ENCODE measurements at regions not wholly inside any gene's neighbourhood (a gene's known extent, or its start where the extent isn't known, plus 50 kb on each side); places are given as distances from the start of the nearest gene placed in this dataset.

- H3K27me3 ChIP-seq: no peaks in the 10 kb centered on the region
- intact Hi-C loops (cut with DNase I): no loop called here
- H3K27ac ChIP-seq: no peak overlapping the region
- no peak overlapping the region for H3K4me3 ChIP-seq
- WGBS, 2 donors: 60 to 65% methylated on average over 2 of the region's 2 CpGs
- no peaks in the 10 kb centered on the region for H3K36me3 ChIP-seq
- no peaks in the 10 kb centered on the region for H3K9me3 ChIP-seq
- TF ChIP-seq POLR2A (IDR thresholded peaks at IDR 0.05) (no peak), CTCF (IDR thresholded peaks at IDR 0.05) (no peak)
- no peaks in the 10 kb centered on the region for H3K4me1 ChIP-seq
- DNase-seq: no peak
Observed at GRCh38 chr1:102757363-102757762, 351.0 kb downstream of the COL11A1 start.

- TF ChIP-seq CTCF (IDR thresholded peaks at IDR 0.05): no peak
- no peak for TF ChIP-seq POLR2A (IDR thresholded peaks at IDR 0.05)
- no peak for DNase-seq
- no peak overlapping the region for H3K4me3 ChIP-seq
- H3K36me3 ChIP-seq: no peaks in the 10 kb centered on the region
- H3K27ac ChIP-seq: no peak overlapping the region
- H3K27me3 ChIP-seq: no peaks in the 10 kb centered on the region
- H3K4me1 ChIP-seq: no peaks in the 10 kb centered on the region
- no peaks in the 10 kb centered on the region for H3K9me3 ChIP-seq
- intact Hi-C loops (cut with DNase I): no loop called here
- WGBS, 2 donors: 32 to 38% methylated on average over 2 of the region's 2 CpGs
Observed at GRCh38 chr1:102751111-102751510, 357.2 kb downstream of the COL11A1 start.

DNA sequence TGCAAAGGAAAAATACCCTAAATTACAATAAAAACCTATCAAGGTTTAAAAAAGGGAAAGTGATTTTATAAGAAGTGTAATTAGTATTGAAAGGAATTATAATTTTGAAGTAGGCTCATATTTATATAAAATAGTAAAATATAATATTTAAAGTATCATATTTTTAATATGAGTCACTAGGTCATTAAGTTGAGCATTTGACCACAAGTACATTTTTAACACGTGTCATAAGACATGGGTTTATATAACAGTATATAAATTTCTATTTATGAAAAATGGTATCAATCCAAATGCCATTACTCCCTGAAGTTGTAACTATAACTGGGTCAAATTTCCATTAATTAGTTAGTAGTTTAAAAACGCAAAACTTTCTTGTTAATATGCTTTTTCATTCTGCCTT, 365.9 kb downstream of the COL11A1 start:
- Histone ChIP-seq H3K27ac (no peak overlapping the region), H3K9me3 (peaks cover 0 to 4% (median 0%) of the 10 kb centered on the region in 3 donors), H3K27me3 (no peaks in the 10 kb centered on the region), H3K36me3 (no peaks in the 10 kb centered on the region), H3K4me3 (no peak overlapping the region), H3K4me1 (no peaks in the 10 kb centered on the region)
- TF ChIP-seq POLR2A (IDR thresholded peaks at IDR 0.05) (no peak), CTCF (IDR thresholded peaks at IDR 0.05) (no peak)
- DNase-seq: no peak
- 47 to 68% methylated on average over 2 of the region's 2 CpGs for WGBS, 2 donors
- intact Hi-C loops (cut with DNase I): no loop called here

GRCh38 chr1:102733491-102734236, 374.7 kb downstream of the COL11A1 start:
- H3K9me3 ChIP-seq: no peaks in the 10 kb centered on the region
- no peaks in the 10 kb centered on the region for H3K36me3 ChIP-seq
- intact Hi-C loops (cut with DNase I): no loop called here
- TF ChIP-seq POLR2A (IDR thresholded peaks at IDR 0.05): no peak
- TF ChIP-seq CTCF (IDR thresholded peaks at IDR 0.05): no peak
- H3K4me1 ChIP-seq: no peaks in the 10 kb centered on the region
- 80 to 84% methylated on average over 3 of the region's 3 CpGs for WGBS, 2 donors
- H3K27ac ChIP-seq: no peak overlapping the region
- no peaks in the 10 kb centered on the region for H3K27me3 ChIP-seq
- DNase-seq: no peak
- no peak overlapping the region for H3K4me3 ChIP-seq

DNA sequence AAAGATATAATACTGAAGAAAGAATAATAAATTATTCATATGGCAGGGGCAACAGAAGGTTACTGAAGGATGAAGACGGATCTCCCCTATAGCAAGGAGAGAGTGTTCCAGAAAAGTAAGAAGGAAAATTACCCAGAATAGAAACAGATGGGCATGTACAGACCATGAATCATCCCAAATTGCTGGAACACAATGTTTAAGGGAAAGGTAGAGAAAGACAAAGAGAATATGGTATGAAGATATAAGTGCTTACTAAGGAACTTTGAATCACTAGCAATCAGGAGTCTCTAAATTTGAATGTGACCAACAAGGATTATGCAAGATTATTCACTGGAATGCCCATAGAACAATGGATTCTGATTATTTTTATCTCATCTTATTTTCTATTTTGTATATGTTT, 375.4 kb downstream of the COL11A1 start:
- TF ChIP-seq POLR2A (IDR thresholded peaks at IDR 0.05): no peak
- TF ChIP-seq CTCF (IDR thresholded peaks at IDR 0.05): no peak
- Histone ChIP-seq H3K27me3 (no peaks in the 10 kb centered on the region), H3K4me3 (no peak overlapping the region), H3K4me1 (no peaks in the 10 kb centered on the region), H3K27ac (no peak overlapping the region), H3K9me3 (no peaks in the 10 kb centered on the region), H3K36me3 (no peaks in the 10 kb centered on the region)
- intact Hi-C loops (cut with DNase I): no loop called here
- 57 to 58% methylated on average over 1 of the region's 1 CpG for WGBS, 2 donors
- no peak for DNase-seq
